Thyroid gland (tissue), 4 donors: ENCODE measurements at regions not wholly inside any gene's neighbourhood (a gene's known extent, or its start where the extent isn't known, plus 50 kb on each side); places are given as distances from the start of the nearest gene placed in this dataset.

ENCODE experiments used
- POLR2A ChIP-seq, 2 donors: fragments of 450-650 bp; IDR thresholded peaks; one replicate each; pipeline ENCODE4 v1.6.1; 2017; ENCODE audit warnings: antibody characterized with exemption in 2 of 2, mild to moderate bottlenecking in 2 of 2, moderate library complexity in 1 of 2
- TF ChIP-seq, protein P1 (sequence below), 6 experiments: fragments of 200-600 bp in 3 of 6; fragments of 450-650 bp in 3 of 6; sonication (generic) in 3 of 6; IDR thresholded peaks; one replicate each; pipeline ENCODE4 v1.5.1; 2016 to 2019; ENCODE audit warnings: antibody characterized with exemption in 6 of 6, mild to moderate bottlenecking in 2 of 6, inconsistent platforms in 1 of 6, moderate library complexity in 1 of 6

DNA sequence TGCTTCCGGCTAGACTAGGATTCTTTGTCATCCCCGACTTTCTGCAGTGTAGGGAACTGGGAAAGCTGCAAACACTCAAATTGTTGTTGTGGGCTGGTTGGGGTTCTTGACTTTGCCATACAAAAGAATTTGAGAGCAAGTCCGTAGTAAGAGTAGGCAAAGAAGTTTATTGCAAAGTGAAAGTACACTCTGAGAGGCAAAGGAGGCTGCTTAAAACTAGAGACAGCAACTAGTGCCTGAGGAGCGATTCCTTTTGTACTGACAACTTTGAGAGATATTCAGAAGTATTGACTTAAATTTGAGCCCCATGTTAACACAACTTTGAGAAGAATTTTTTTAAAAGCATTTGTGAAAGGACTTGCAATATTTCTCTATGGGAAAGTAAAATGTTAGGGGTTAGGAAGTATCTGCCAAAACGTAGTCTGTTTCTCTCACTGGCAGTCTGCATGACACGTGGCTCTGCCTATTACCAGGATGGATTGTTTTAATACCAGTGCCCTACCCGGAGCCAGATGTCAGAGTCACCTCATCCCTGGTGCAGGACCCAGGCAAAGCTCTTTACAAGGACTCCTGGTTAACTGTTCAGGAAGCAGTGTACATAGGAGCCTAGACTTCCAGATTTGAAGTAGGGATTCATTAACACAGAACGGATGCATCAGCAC lies 85.0 kb upstream of the CLPB start:
- TF ChIP-seq, protein P1, sequence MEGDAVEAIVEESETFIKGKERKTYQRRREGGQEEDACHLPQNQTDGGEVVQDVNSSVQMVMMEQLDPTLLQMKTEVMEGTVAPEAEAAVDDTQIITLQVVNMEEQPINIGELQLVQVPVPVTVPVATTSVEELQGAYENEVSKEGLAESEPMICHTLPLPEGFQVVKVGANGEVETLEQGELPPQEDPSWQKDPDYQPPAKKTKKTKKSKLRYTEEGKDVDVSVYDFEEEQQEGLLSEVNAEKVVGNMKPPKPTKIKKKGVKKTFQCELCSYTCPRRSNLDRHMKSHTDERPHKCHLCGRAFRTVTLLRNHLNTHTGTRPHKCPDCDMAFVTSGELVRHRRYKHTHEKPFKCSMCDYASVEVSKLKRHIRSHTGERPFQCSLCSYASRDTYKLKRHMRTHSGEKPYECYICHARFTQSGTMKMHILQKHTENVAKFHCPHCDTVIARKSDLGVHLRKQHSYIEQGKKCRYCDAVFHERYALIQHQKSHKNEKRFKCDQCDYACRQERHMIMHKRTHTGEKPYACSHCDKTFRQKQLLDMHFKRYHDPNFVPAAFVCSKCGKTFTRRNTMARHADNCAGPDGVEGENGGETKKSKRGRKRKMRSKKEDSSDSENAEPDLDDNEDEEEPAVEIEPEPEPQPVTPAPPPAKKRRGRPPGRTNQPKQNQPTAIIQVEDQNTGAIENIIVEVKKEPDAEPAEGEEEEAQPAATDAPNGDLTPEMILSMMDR (IDR thresholded peaks at IDR 0.05) = no peak
- TF ChIP-seq POLR2A (IDR thresholded peaks at IDR 0.05) = no peak
